HL-60 (cell line): ENCODE measurements at regions not wholly inside any gene's neighbourhood (a gene's known extent, or its start where the extent isn't known, plus 50 kb on each side); places are given as distances from the start of the nearest gene placed in this dataset.

Experiments used
- DNase-seq, 2 experiments: peaks; one replicate each; pipeline ENCODE4 v3.0.0-alpha.2; 2010 to 2020; ENCODE audit warnings: low read depth in 1 of 2, low spot score in 1 of 2
- H3K27ac ChIP-seq: fragments of 250-450 bp; sonication (Bioruptor Pico); replicated peaks from 2 replicates; pipeline ENCODE4 v1.5.1; 2020; ENCODE audit warnings: mild to moderate bottlenecking, moderate library complexity
- H3K27me3 ChIP-seq: fragments of 250-450 bp; sonication (Bioruptor Pico); 2 replicates; pipeline ENCODE4 v1.5.1; 2021; ENCODE audit warnings: mild to moderate bottlenecking, moderate library complexity; ENCODE audit not compliant: insufficient read depth, poor library complexity, severe bottlenecking
- H3K4me3 ChIP-seq: replicated peaks from 2 replicates; pipeline ENCODE4 v1.5.1; 2011; ENCODE audit warnings: mild to moderate bottlenecking, control low read depth, low read length; ENCODE audit not compliant: insufficient read depth
- CTCF ChIP-seq: IDR thresholded peaks from one replicate; pipeline ENCODE4 v1.5.1; 2011; ENCODE audit warnings: low read length, control low read depth, inconsistent platforms; ENCODE audit not compliant: insufficient read depth
- GABPA ChIP-seq: IDR thresholded peaks from 2 replicates; pipeline ENCODE4 v1.6.1; 2012; ENCODE audit warnings: low read depth
- POLR2AphosphoS5 ChIP-seq: IDR thresholded peaks from 2 replicates; pipeline ENCODE4 v1.6.1; 2012; ENCODE audit warnings: low read depth
- REST ChIP-seq: IDR thresholded peaks from 2 replicates; pipeline ENCODE4 v1.6.1; 2012; ENCODE audit warnings: low read depth; ENCODE audit not compliant: insufficient replicate concordance
- SPI1 ChIP-seq: IDR thresholded peaks from 2 replicates; pipeline ENCODE4 v1.6.1; 2012; ENCODE audit warnings: low read depth, mild to moderate bottlenecking, borderline replicate concordance

GRCh38 chr3:6041894-6042293, 819.0 kb upstream of the GRM7 start:
- TF ChIP-seq CTCF (no peak), GABPA (no peak), SPI1 (no peak), POLR2AphosphoS5 (no peak), REST (no peak)
- Histone ChIP-seq H3K27me3 (no peaks in the 10 kb centered on the region), H3K4me3 (no peak overlapping the region), H3K27ac (no peak overlapping the region)
- DNase-seq = no peak

- no peak for DNase-seq
- no peak for TF ChIP-seq GABPA
- no peaks in the 10 kb centered on the region for H3K27me3 ChIP-seq
- H3K4me3 ChIP-seq = no peak overlapping the region
- no peak overlapping the region for H3K27ac ChIP-seq
Measured at GRCh38 chr3:6047016-6047415, 813.9 kb upstream of the GRM7 start.

- no peak overlapping the region for H3K4me3 ChIP-seq
- TF ChIP-seq POLR2AphosphoS5 = no peak
- TF ChIP-seq SPI1 = no peak
- TF ChIP-seq REST = no peak
- TF ChIP-seq CTCF = no peak
- no peak for TF ChIP-seq GABPA
- no peak overlapping the region for H3K27ac ChIP-seq
- no peaks in the 10 kb centered on the region for H3K27me3 ChIP-seq
- DNase-seq = no peak
Measured at GRCh38 chr3:6060251-6060650, 800.7 kb upstream of the GRM7 start.

GRCh38 chr3:6062261-6063187, 798.4 kb upstream of the GRM7 start:
- no peak for TF ChIP-seq SPI1
- TF ChIP-seq REST = no peak
- TF ChIP-seq GABPA = no peak
- TF ChIP-seq POLR2AphosphoS5 = no peak
- TF ChIP-seq CTCF = no peak
- Histone ChIP-seq H3K27ac (no peak overlapping the region), H3K4me3 (no peak overlapping the region), H3K27me3 (no peaks in the 10 kb centered on the region)
- no peak for DNase-seq
